ENCODE measurements at regions not wholly inside any gene's neighbourhood (a gene's known extent, or its start where the extent isn't known, plus 50 kb on each side); places are given as distances from the start of the nearest gene placed in this dataset.

DNA sequence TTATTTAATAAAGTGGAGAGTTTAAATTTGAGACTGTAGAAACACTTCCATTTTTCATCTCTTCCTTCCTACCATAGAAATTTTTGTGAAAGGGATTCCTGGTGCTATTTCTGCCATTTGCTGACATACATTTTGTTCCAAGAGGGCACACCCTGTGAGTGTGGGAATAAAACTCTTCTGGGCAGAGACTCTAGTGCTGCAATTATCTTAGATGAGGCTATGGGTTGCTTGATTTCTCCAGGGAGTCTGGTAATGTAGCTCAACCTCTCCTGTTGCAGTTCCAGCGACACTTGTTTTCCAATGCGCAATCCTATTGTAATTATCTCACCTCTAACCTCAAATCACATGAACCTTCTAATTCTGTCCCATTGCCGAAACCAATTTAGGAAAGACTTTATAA, 60.1 kb upstream of the ZSWIM2 start:
- TF ChIP-seq POLR2A (IDR thresholded peaks at IDR 0.05): no peak
- TF ChIP-seq, protein P1, sequence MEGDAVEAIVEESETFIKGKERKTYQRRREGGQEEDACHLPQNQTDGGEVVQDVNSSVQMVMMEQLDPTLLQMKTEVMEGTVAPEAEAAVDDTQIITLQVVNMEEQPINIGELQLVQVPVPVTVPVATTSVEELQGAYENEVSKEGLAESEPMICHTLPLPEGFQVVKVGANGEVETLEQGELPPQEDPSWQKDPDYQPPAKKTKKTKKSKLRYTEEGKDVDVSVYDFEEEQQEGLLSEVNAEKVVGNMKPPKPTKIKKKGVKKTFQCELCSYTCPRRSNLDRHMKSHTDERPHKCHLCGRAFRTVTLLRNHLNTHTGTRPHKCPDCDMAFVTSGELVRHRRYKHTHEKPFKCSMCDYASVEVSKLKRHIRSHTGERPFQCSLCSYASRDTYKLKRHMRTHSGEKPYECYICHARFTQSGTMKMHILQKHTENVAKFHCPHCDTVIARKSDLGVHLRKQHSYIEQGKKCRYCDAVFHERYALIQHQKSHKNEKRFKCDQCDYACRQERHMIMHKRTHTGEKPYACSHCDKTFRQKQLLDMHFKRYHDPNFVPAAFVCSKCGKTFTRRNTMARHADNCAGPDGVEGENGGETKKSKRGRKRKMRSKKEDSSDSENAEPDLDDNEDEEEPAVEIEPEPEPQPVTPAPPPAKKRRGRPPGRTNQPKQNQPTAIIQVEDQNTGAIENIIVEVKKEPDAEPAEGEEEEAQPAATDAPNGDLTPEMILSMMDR (IDR thresholded peaks at IDR 0.05): no peak

Measured in heart left ventricle (tissue), 13 donors.